GM23338 (cell line): ENCODE measurements at regions not wholly inside any gene's neighbourhood (a gene's known extent, or its start where the extent isn't known, plus 50 kb on each side); places are given as distances from the start of the nearest gene placed in this dataset.

Experiments
- ATAC-seq: fragments of 200-7000 bp; cut with Tn5 transposase; 3 replicates; pipeline ENCODE4 v1.9.1; 2020
- DNase-seq: peaks from one replicate; pipeline ENCODE4 v3.0.0-alpha.2; 2015; ENCODE audit warnings: low spot score
- H2AFZ ChIP-seq: fragments of 200-600 bp; sonication (generic); 2 replicates; pipeline ENCODE4 v1.8.0; 2016; ENCODE audit warnings: antibody characterized with exemption, mild to moderate bottlenecking, moderate library complexity
- H3F3A ChIP-seq: fragments of 200-600 bp; sonication (generic); replicated peaks from 2 replicates; pipeline ENCODE4 v1.8.0; 2017; ENCODE audit warnings: antibody characterized with exemption, mixed run types, low read depth
- H3K27ac ChIP-seq: fragments of 200-600 bp; sonication (generic); 2 replicates; pipeline ENCODE4 v1.6.1; 2016; ENCODE audit warnings: low read depth
- H3K27me3 ChIP-seq: fragments of 200-600 bp; sonication (generic); 2 replicates; pipeline ENCODE4 v1.8.0; 2016; ENCODE audit warnings: mild to moderate bottlenecking, mixed run types, moderate library complexity; ENCODE audit not compliant: insufficient read depth
- H3K36me3 ChIP-seq: fragments of 200-600 bp; sonication (generic); 2 replicates; pipeline ENCODE4 v1.8.0; 2016; ENCODE audit warnings: mild to moderate bottlenecking; ENCODE audit not compliant: insufficient read depth
- H3K4me1 ChIP-seq: fragments of 200-600 bp; sonication (generic); 2 replicates; pipeline ENCODE4 v1.8.0; 2016; ENCODE audit warnings: mild to moderate bottlenecking, moderate library complexity; ENCODE audit not compliant: insufficient read depth
- H3K4me2 ChIP-seq: fragments of 200-600 bp; sonication (generic); 2 replicates; pipeline ENCODE4 v1.7.1; 2017; ENCODE audit warnings: mixed run types
- H3K4me3 ChIP-seq: fragments of 200-600 bp; sonication (generic); 2 replicates; pipeline ENCODE4 v1.6.1; 2016; ENCODE audit warnings: mixed run types
- H3K79me2 ChIP-seq: fragments of 200-600 bp; sonication (generic); replicated peaks from 2 replicates; pipeline ENCODE4 v1.8.0; 2017; ENCODE audit warnings: mild to moderate bottlenecking; ENCODE audit not compliant: insufficient read depth
- H3K9me2 ChIP-seq: fragments of 200-600 bp; sonication (generic); 2 replicates; pipeline ENCODE4 v1.8.0; 2017; ENCODE audit not compliant: insufficient read depth
- H4K20me1 ChIP-seq: fragments of 200-600 bp; sonication (generic); replicated peaks from 2 replicates; pipeline ENCODE4 v1.8.0; 2017; ENCODE audit warnings: mild to moderate bottlenecking; ENCODE audit not compliant: insufficient read depth
- H3K27ac Mint-ChIP-seq: 2 replicates; pipeline ENCODE4 v1.8.0; 2020; ENCODE audit warnings: inconsistent platforms, mild to moderate bottlenecking, moderate library complexity, mixed read lengths
- H3K27me3 Mint-ChIP-seq: 3 replicates; pipeline ENCODE4 v1.8.0; 2022; ENCODE audit warnings: low read depth, mild to moderate bottlenecking, moderate library complexity, mixed read lengths, inconsistent platforms; ENCODE audit not compliant: insufficient read depth, poor library complexity
- H3K36me3 Mint-ChIP-seq: 3 replicates; pipeline ENCODE4 v1.8.0; 2021; ENCODE audit warnings: low read depth, mild to moderate bottlenecking, inconsistent platforms, moderate library complexity, mixed read lengths
- H3K4me1 Mint-ChIP-seq: 3 replicates; pipeline ENCODE4 v1.8.0; 2020; ENCODE audit warnings: mild to moderate bottlenecking, inconsistent platforms, mixed read lengths
- H3K4me3 Mint-ChIP-seq: 3 replicates; pipeline ENCODE4 v1.8.0; 2021; ENCODE audit warnings: moderate library complexity, mild to moderate bottlenecking, inconsistent platforms, mixed read lengths
- H3K9me3 Mint-ChIP-seq: 3 replicates; pipeline ENCODE4 v1.8.0; 2020; ENCODE audit warnings: moderate library complexity, mild to moderate bottlenecking, inconsistent platforms, mixed read lengths
- CREB1 ChIP-seq: fragments of 250-450 bp; sonication (Bioruptor Pico); IDR thresholded peaks from 2 replicates; pipeline ENCODE4 v1.5.0; 2020; ENCODE audit warnings: low read depth, mild to moderate bottlenecking, moderate library complexity
- EZH2 ChIP-seq: fragments of 200-600 bp; sonication (generic); IDR thresholded peaks from one replicate; pipeline ENCODE4 v1.8.0; 2017; ENCODE audit warnings: antibody characterized with exemption, mild to moderate bottlenecking, low read depth; ENCODE audit not compliant: unreplicated experiment
- EZH2phosphoT487 ChIP-seq: fragments of 200-600 bp; sonication (generic); IDR thresholded peaks from one replicate; pipeline ENCODE4 v1.8.1; 2018; ENCODE audit warnings: antibody characterized with exemption; ENCODE audit not compliant: unreplicated experiment
- JUNB ChIP-seq: IDR thresholded peaks from one replicate; pipeline ENCODE4 v1.6.1; 2016; ENCODE audit warnings: antibody characterized with exemption; ENCODE audit not compliant: unreplicated experiment
- NANOG ChIP-seq: IDR thresholded peaks from 2 replicates; pipeline ENCODE4 v1.6.1; 2016; ENCODE audit warnings: antibody characterized with exemption, borderline replicate concordance
- POLR2AphosphoS5 ChIP-seq: IDR thresholded peaks from 2 replicates; pipeline ENCODE4 v1.6.1; 2016; ENCODE audit warnings: antibody characterized with exemption, low read depth
- STAT1 ChIP-seq: IDR thresholded peaks from one replicate; pipeline ENCODE4 v1.6.1; 2016; ENCODE audit warnings: antibody characterized with exemption; ENCODE audit not compliant: unreplicated experiment
- ZNF114 ChIP-seq: fragments of 250-450 bp; sonication (Bioruptor Pico); IDR thresholded peaks from 2 replicates; pipeline ENCODE4 v1.5.0; 2020; ENCODE audit warnings: mild to moderate bottlenecking, moderate library complexity
- TF ChIP-seq, protein P1 (sequence below), 2 experiments: fragments of 200-600 bp in 1 of 2; sonication (generic) in 1 of 2; conservative IDR thresholded peaks; 2 replicates each; pipeline versions ENCODE4 v1.5.1 to v1.6.1; 2016 to 2017; ENCODE audit warnings: antibody characterized with exemption in 2 of 2, low read depth in 2 of 2, mild to moderate bottlenecking in 2 of 2, moderate library complexity in 1 of 2
- TF ChIP-seq, protein P2 (sequence below): IDR thresholded peaks from 2 replicates; pipeline ENCODE4 v1.6.1; 2016; ENCODE audit warnings: antibody characterized with exemption
- TF ChIP-seq, protein P3 (sequence below): IDR thresholded peaks from one replicate; pipeline ENCODE4 v1.6.1; 2018; ENCODE audit warnings: antibody characterized with exemption; ENCODE audit not compliant: unreplicated experiment

DNA sequence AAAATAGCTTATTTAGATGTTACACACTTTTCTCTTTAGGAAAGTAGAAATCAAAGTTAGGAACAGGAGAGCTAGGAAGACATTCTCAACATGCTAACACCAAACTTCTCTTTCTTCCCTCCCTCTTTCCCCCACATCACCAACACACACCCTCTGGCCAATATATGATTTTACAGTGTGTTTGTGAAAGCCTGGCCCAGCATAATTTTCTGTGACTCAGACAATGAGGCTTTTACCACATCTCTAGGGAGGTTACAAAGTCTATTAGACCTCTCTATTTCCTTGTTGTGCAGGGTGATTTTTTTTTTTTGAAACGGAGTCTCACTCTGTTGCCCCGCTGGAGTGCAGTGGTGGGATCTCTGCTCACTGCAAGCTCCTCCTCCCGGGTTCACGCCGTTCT is 189.9 kb downstream of the AASDH start (continued):
- TF ChIP-seq, protein P1, sequence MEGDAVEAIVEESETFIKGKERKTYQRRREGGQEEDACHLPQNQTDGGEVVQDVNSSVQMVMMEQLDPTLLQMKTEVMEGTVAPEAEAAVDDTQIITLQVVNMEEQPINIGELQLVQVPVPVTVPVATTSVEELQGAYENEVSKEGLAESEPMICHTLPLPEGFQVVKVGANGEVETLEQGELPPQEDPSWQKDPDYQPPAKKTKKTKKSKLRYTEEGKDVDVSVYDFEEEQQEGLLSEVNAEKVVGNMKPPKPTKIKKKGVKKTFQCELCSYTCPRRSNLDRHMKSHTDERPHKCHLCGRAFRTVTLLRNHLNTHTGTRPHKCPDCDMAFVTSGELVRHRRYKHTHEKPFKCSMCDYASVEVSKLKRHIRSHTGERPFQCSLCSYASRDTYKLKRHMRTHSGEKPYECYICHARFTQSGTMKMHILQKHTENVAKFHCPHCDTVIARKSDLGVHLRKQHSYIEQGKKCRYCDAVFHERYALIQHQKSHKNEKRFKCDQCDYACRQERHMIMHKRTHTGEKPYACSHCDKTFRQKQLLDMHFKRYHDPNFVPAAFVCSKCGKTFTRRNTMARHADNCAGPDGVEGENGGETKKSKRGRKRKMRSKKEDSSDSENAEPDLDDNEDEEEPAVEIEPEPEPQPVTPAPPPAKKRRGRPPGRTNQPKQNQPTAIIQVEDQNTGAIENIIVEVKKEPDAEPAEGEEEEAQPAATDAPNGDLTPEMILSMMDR (conservative IDR thresholded peaks at IDR 0.05; ENCODE audit: low read depth in 2 of 2), result no peak
- TF ChIP-seq, protein P2, sequence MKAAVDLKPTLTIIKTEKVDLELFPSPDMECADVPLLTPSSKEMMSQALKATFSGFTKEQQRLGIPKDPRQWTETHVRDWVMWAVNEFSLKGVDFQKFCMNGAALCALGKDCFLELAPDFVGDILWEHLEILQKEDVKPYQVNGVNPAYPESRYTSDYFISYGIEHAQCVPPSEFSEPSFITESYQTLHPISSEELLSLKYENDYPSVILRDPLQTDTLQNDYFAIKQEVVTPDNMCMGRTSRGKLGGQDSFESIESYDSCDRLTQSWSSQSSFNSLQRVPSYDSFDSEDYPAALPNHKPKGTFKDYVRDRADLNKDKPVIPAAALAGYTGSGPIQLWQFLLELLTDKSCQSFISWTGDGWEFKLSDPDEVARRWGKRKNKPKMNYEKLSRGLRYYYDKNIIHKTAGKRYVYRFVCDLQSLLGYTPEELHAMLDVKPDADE, result no peak
- no peak for TF ChIP-seq CREB1
- TF ChIP-seq JUNB, result no peak
- TF ChIP-seq EZH2, result no peak
- no peak for TF ChIP-seq POLR2AphosphoS5
- TF ChIP-seq NANOG, result no peak
- TF ChIP-seq, protein P3, sequence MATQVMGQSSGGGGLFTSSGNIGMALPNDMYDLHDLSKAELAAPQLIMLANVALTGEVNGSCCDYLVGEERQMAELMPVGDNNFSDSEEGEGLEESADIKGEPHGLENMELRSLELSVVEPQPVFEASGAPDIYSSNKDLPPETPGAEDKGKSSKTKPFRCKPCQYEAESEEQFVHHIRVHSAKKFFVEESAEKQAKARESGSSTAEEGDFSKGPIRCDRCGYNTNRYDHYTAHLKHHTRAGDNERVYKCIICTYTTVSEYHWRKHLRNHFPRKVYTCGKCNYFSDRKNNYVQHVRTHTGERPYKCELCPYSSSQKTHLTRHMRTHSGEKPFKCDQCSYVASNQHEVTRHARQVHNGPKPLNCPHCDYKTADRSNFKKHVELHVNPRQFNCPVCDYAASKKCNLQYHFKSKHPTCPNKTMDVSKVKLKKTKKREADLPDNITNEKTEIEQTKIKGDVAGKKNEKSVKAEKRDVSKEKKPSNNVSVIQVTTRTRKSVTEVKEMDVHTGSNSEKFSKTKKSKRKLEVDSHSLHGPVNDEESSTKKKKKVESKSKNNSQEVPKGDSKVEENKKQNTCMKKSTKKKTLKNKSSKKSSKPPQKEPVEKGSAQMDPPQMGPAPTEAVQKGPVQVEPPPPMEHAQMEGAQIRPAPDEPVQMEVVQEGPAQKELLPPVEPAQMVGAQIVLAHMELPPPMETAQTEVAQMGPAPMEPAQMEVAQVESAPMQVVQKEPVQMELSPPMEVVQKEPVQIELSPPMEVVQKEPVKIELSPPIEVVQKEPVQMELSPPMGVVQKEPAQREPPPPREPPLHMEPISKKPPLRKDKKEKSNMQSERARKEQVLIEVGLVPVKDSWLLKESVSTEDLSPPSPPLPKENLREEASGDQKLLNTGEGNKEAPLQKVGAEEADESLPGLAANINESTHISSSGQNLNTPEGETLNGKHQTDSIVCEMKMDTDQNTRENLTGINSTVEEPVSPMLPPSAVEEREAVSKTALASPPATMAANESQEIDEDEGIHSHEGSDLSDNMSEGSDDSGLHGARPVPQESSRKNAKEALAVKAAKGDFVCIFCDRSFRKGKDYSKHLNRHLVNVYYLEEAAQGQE, result no peak
- no peak for TF ChIP-seq STAT1

DNA sequence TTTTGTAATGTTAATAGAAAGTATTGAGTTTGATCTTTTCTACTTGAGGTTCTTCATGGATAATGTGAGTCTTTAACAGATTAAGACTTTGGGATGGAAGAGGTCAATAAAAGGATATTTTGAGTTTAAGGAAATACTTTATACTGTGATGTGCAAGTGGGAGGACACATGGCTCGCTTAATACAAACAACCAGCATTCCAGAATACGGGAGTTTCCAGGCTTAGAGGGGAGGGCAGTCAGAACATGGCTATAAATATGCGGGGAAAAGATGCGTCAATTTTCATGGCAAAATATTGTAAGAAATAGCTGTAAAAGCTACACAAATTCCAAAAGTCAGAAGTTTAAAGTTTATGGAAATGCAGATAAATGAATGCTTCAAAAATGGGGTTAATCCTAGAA is 192.3 kb downstream of the AASDH start:
- Mint-ChIP-seq H3K4me1 (peaks cover 6% of the 10 kb centered on the region; the same call in 1 of the 3 replicates), H3K27ac (no peak overlapping the region), H3K27me3 (no peaks in the 10 kb centered on the region), H3K36me3 (peaks cover 24% of the 10 kb centered on the region; the same call in 2 of the 3 replicates), H3K4me3 (no peak overlapping the region), H3K9me3 (peaks cover 11% of the 10 kb centered on the region)
- Histone ChIP-seq H4K20me1 (no peaks in the 10 kb centered on the region), H3K4me2 (no peak overlapping the region), H3K4me1 (no peaks in the 10 kb centered on the region), H3F3A (no peaks in the 10 kb centered on the region), H3K27ac (no peak overlapping the region), H3K79me2 (no peaks in the 10 kb centered on the region), H3K4me3 (no peak overlapping the region), H3K27me3 (no peaks in the 10 kb centered on the region), H2AFZ (no peak overlapping the region), H3K9me2 (no peaks in the 10 kb centered on the region), H3K36me3 (no peaks in the 10 kb centered on the region)
- no peak for ATAC-seq
- DNase-seq, result no peak
- TF ChIP-seq POLR2AphosphoS5 (no peak), EZH2phosphoT487 (no peak), ZNF114 (no peak), STAT1 (no peak), NANOG (no peak)
- TF ChIP-seq, protein P3, result no peak
- TF ChIP-seq, protein P2, result no peak
